ENCODE measurements at regions not wholly inside any gene's neighbourhood (a gene's known extent, or its start where the extent isn't known, plus 50 kb on each side); places are given as distances from the start of the nearest gene placed in this dataset.

- ATAC-seq (peak in 2 of 4 donors; percentile 11 to 28), FAIRE-seq (peak; percentile 29), DNase-seq (no peak)
- no peaks in the 10 kb centered on the region for H3K36me3 ChIP-seq
- intact Hi-C loops (cut with DNase I) = no loop called here
- H3K4me1 ChIP-seq = no peaks in the 10 kb centered on the region
- no peak overlapping the region for H3K4me3 ChIP-seq
- no peaks in the 10 kb centered on the region for H3K9me3 ChIP-seq
- TF ChIP-seq CTCF (IDR thresholded peaks at IDR 0.05) = no peak
- no peak overlapping the region for H3K27ac ChIP-seq
- H3K27me3 ChIP-seq = no peaks in the 10 kb centered on the region
- 62 to 63% methylated on average over 7 of the region's 7 CpGs for WGBS, 2 donors
Measured at GRCh38 chr13:44110091-44110621, 230.5 kb downstream of the LACC1 start.

GRCh38 chr13:44111701-44112100 is 232.0 kb downstream of the LACC1 start:
- H3K4me3 ChIP-seq = no peak overlapping the region

GRCh38 chr13:44112700-44113329 is 233.1 kb downstream of the LACC1 start:
- Histone ChIP-seq H3K4me1 (no peaks in the 10 kb centered on the region), H3K36me3 (no peaks in the 10 kb centered on the region), H3K27ac (no peak overlapping the region), H3K27me3 (no peaks in the 10 kb centered on the region), H3K9me3 (no peaks in the 10 kb centered on the region), H3K4me3 (no peak overlapping the region)
- no peak for TF ChIP-seq CTCF (IDR thresholded peaks at IDR 0.05)
- intact Hi-C loops (cut with DNase I) = no loop called here
- FAIRE-seq (no peak), DNase-seq (no peak), ATAC-seq (no peak)
- 79 to 87% methylated on average over 6 of the region's 6 CpGs for WGBS, 2 donors

More at GRCh38 chr13:44111701-44112100, 232.0 kb downstream of the LACC1 start:
- Histone ChIP-seq H3K27ac (no peak overlapping the region), H3K9me3 (no peaks in the 10 kb centered on the region), H3K36me3 (no peaks in the 10 kb centered on the region), H3K4me1 (no peaks in the 10 kb centered on the region), H3K27me3 (no peaks in the 10 kb centered on the region)
- DNase-seq (no peak), FAIRE-seq (no peak), ATAC-seq (no peak)
- no peak for TF ChIP-seq CTCF (IDR thresholded peaks at IDR 0.05)
- WGBS, 2 donors = 55 to 61% methylated on average over 3 of the region's 3 CpGs
- intact Hi-C loops (cut with DNase I) = no loop called here

GRCh38 chr13:44116562-44117332 is 237.0 kb downstream of the LACC1 start:
- Histone ChIP-seq H3K4me1 (no peaks in the 10 kb centered on the region), H3K36me3 (no peaks in the 10 kb centered on the region), H3K27me3 (no peaks in the 10 kb centered on the region), H3K4me3 (no peak overlapping the region), H3K27ac (no peak overlapping the region), H3K9me3 (no peaks in the 10 kb centered on the region)
- TF ChIP-seq CTCF (IDR thresholded peaks at IDR 0.05) = no peak
- no peak for FAIRE-seq
- intact Hi-C loops (cut with DNase I) = no loop called here
- DNase-seq = no peak
- 70 to 74% methylated on average over 7 of the region's 7 CpGs for WGBS, 2 donors
- ATAC-seq = peak in 2 of 4 donors; percentile 14 to 49

- ATAC-seq = peak in 3 of 4 donors; percentile 42 to 80 (median 58)
Measured at GRCh38 chr13:44117351-44117750, 237.6 kb downstream of the LACC1 start.

More at GRCh38 chr13:44117351-44117750, 237.6 kb downstream of the LACC1 start:
- 20 to 26% methylated on average over 3 of the region's 3 CpGs for WGBS, 2 donors
- Histone ChIP-seq H3K9me3 (no peaks in the 10 kb centered on the region), H3K27me3 (no peaks in the 10 kb centered on the region), H3K4me3 (no peak overlapping the region), H3K4me1 (no peaks in the 10 kb centered on the region), H3K36me3 (no peaks in the 10 kb centered on the region), H3K27ac (no peak overlapping the region)
- peak; percentile 5 for FAIRE-seq
- no peak for DNase-seq
- TF ChIP-seq CTCF (IDR thresholded peaks at IDR 0.05) = no peak
- intact Hi-C loops (cut with DNase I) = no loop called here
